ENCODE measurements at regions not wholly inside any gene's neighbourhood (a gene's known extent, or its start where the extent isn't known, plus 50 kb on each side); places are given as distances from the start of the nearest gene placed in this dataset.
"Not testable (repeated sequence)": the region's sequence is repeated elsewhere in the genome, so short reads cannot be mapped to it uniquely, and the experiment has no call there.

DNA sequence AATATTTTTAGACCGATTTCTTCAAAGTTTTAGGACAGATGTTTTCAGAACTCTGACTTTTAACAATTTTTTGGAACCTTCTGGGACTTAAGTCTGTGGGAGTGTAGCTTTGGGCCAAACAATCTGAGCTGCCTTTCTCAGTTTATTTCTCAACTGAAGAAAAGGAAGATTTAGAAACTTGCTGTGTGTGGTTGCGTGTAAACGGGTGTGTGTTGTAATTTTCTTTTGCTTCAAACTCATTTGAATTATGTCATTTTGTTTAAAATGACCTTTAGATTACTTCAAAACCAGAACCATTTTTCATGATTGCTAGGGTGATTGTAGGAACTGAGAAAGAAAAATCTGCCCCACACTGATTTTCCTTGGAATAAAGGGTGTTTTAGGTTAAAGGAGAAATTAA, 577.7 kb upstream of the GALNTL6 start:
- ChIA-PET RAD21 (ENCODE audit: low non-redundant PET in 1 of 2, low total read pairs in 2 of 2, uncharacterized antibody in 2 of 2, unreplicated experiment in 2 of 2) (no interaction called here), POLR2A (no interaction called here), CTCF (no interaction called here)
- no peaks in the 10 kb centered on the region for H3K79me2 ChIP-seq (ENCODE audit: insufficient read depth, low read length)
- H3K4me3 ChIP-seq (replicated peaks in 1 of 2; ENCODE audit: low read depth in 1 of 2, low read length in 2 of 2), result no peak overlapping the region
- intact Hi-C loops (cut with micrococcal nuclease), result no loop called here
- no peak for ATAC-seq
- H3K9ac ChIP-seq (ENCODE audit: low read length), result no peak overlapping the region
- BruUV-seq (replicated peaks), result no TSS peak
- H3K36me3 ChIP-seq (ENCODE audit: control insufficient read depth in 1 of 2, insufficient read depth in 2 of 2, low read length in 2 of 2), result no peaks in the 10 kb centered on the region
- H3K4me1 ChIP-seq (ENCODE audit: control insufficient read depth in 1 of 2, insufficient read depth in 2 of 2, low read length in 2 of 2), result no peaks in the 10 kb centered on the region
- H3K4me2 ChIP-seq (ENCODE audit: low read length), result no peak overlapping the region
- no peak overlapping the region for H3K27ac ChIP-seq (ENCODE audit: low read depth, low read length)
- no peaks in the 10 kb centered on the region; the same call in 1 of the 2 replicates for H3K9me2 ChIP-seq (ENCODE audit: insufficient read depth)
- no peak for DNase-seq (ENCODE audit: low read depth, low spot score)
- H2AFZ ChIP-seq (ENCODE audit: low read depth, low read length, poor library complexity, severe bottlenecking), result no peak overlapping the region
- H3K9me3 ChIP-seq (ENCODE audit: control insufficient read depth in 1 of 2, insufficient read depth in 1 of 2, low read depth in 1 of 2, low read length in 2 of 2), result no peaks in the 10 kb centered on the region
- no peaks in the 10 kb centered on the region for H3K27me3 ChIP-seq (ENCODE audit: insufficient read depth, low read length)
- TF ChIP-seq ZNF274 (IDR thresholded peaks at IDR 0.05; ENCODE audit: low read depth, low read length), result no peak
- TF ChIP-seq, protein P1, sequence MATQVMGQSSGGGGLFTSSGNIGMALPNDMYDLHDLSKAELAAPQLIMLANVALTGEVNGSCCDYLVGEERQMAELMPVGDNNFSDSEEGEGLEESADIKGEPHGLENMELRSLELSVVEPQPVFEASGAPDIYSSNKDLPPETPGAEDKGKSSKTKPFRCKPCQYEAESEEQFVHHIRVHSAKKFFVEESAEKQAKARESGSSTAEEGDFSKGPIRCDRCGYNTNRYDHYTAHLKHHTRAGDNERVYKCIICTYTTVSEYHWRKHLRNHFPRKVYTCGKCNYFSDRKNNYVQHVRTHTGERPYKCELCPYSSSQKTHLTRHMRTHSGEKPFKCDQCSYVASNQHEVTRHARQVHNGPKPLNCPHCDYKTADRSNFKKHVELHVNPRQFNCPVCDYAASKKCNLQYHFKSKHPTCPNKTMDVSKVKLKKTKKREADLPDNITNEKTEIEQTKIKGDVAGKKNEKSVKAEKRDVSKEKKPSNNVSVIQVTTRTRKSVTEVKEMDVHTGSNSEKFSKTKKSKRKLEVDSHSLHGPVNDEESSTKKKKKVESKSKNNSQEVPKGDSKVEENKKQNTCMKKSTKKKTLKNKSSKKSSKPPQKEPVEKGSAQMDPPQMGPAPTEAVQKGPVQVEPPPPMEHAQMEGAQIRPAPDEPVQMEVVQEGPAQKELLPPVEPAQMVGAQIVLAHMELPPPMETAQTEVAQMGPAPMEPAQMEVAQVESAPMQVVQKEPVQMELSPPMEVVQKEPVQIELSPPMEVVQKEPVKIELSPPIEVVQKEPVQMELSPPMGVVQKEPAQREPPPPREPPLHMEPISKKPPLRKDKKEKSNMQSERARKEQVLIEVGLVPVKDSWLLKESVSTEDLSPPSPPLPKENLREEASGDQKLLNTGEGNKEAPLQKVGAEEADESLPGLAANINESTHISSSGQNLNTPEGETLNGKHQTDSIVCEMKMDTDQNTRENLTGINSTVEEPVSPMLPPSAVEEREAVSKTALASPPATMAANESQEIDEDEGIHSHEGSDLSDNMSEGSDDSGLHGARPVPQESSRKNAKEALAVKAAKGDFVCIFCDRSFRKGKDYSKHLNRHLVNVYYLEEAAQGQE (IDR thresholded peaks at IDR 0.05; ENCODE audit: low read depth), result no peak
- TF ChIP-seq TCF7L2 (IDR thresholded peaks at IDR 0.05; ENCODE audit: borderline replicate concordance, extremely low read depth, insufficient read depth, insufficient read length), result no peak
- no peak for TF ChIP-seq EZH2phosphoT487 (IDR thresholded peaks at IDR 0.05; ENCODE audit: borderline replicate concordance)
- no peak for TF ChIP-seq POLR2AphosphoS5 (IDR thresholded peaks at IDR 0.05; ENCODE audit: low read depth, low read length)
- TF ChIP-seq ZBTB33 (IDR thresholded peaks at IDR 0.05; ENCODE audit: extremely low read depth, insufficient replicate concordance, low read length), result no peak
- no peak for TF ChIP-seq YY1 (IDR thresholded peaks at IDR 0.05; ENCODE audit: extremely low read depth, insufficient replicate concordance, low read depth, low read length)
- no peak for TF ChIP-seq ATF3 (IDR thresholded peaks at IDR 0.05)
- no peak for TF ChIP-seq ELF1 (IDR thresholded peaks at IDR 0.05; ENCODE audit: borderline replicate concordance, low read depth)
- TF ChIP-seq EZH2 (IDR thresholded peaks at IDR 0.05), result no peak
- no peaks in the 10 kb centered on the region for H4K20me1 ChIP-seq (ENCODE audit: insufficient read depth)

GRCh38 chr4:171229354-171229753, 583.9 kb upstream of the GALNTL6 start:
- not testable (repeated sequence) for DNase-seq (ENCODE audit: low read depth, low spot score); BruUV-seq (replicated peaks); H3K27me3 ChIP-seq (ENCODE audit: insufficient read depth, low read length)

More at GRCh38 chr4:171229354-171229753, 583.9 kb upstream of the GALNTL6 start:
- H2AFZ ChIP-seq (ENCODE audit: low read depth, low read length, poor library complexity, severe bottlenecking); intact Hi-C loops (cut with micrococcal nuclease); H3K9me3 ChIP-seq (ENCODE audit: control insufficient read depth in 1 of 2, insufficient read depth in 1 of 2, low read depth in 1 of 2, low read length in 2 of 2); H3K4me2 ChIP-seq (ENCODE audit: low read length); H3K4me1 ChIP-seq (ENCODE audit: control insufficient read depth in 1 of 2, insufficient read depth in 2 of 2, low read length in 2 of 2); RAD21 ChIA-PET (ENCODE audit: low non-redundant PET in 1 of 2, low total read pairs in 2 of 2, uncharacterized antibody in 2 of 2, unreplicated experiment in 2 of 2); H3K9me2 ChIP-seq (ENCODE audit: insufficient read depth); H3K36me3 ChIP-seq (ENCODE audit: control insufficient read depth in 1 of 2, insufficient read depth in 2 of 2, low read length in 2 of 2); H4K20me1 ChIP-seq (ENCODE audit: insufficient read depth); CTCF ChIA-PET; H3K79me2 ChIP-seq (ENCODE audit: insufficient read depth, low read length); ATAC-seq; POLR2A ChIA-PET; H3K4me3 ChIP-seq (replicated peaks in 1 of 2; ENCODE audit: low read depth in 1 of 2, low read length in 2 of 2); H3K27ac ChIP-seq (ENCODE audit: low read depth, low read length); H3K9ac ChIP-seq (ENCODE audit: low read length): not testable (repeated sequence)
